Neural progenitor cell (in vitro differentiated cells): ENCODE measurements at regions not wholly inside any gene's neighbourhood (a gene's known extent, or its start where the extent isn't known, plus 50 kb on each side); places are given as distances from the start of the nearest gene placed in this dataset.
"Not testable (repeated sequence)": the region's sequence is repeated elsewhere in the genome, so short reads cannot be mapped to it uniquely, and the experiment has no call there.

Source experiments
- DNase-seq: peaks from one replicate; pipeline ENCODE4 v3.0.0-alpha.2; 2016; ENCODE audit warnings: low spot score
- H2AFZ ChIP-seq: fragments of 200-600 bp; sonication (generic); replicated peaks from 2 replicates; pipeline ENCODE4 v1.6.1; 2016; ENCODE audit warnings: antibody characterized with exemption
- H3F3A ChIP-seq: fragments of 200-600 bp; sonication (generic); 2 replicates; pipeline ENCODE4 v1.6.1; 2016; ENCODE audit warnings: antibody characterized with exemption, low read depth
- H3K27ac ChIP-seq: fragments of 200-600 bp; sonication (generic); 2 replicates; pipeline ENCODE4 v1.5.1; 2016; ENCODE audit warnings: mild to moderate bottlenecking
- H3K27me3 ChIP-seq: fragments of 200-600 bp; sonication (generic); 2 replicates; pipeline ENCODE4 v1.6.1; 2016; ENCODE audit warnings: mild to moderate bottlenecking, moderate library complexity
- H3K36me3 ChIP-seq: fragments of 200-600 bp; sonication (generic); 2 replicates; pipeline ENCODE4 v1.5.1; 2016
- H3K4me1 ChIP-seq: fragments of 200-600 bp; sonication (generic); 2 replicates; pipeline ENCODE4 v1.6.1; 2016; ENCODE audit warnings: mixed run types
- H3K4me2 ChIP-seq: fragments of 200-600 bp; sonication (generic); 2 replicates; pipeline ENCODE4 v1.6.1; 2016
- H3K4me3 ChIP-seq: fragments of 200-600 bp; sonication (generic); 2 replicates; pipeline ENCODE4 v1.5.1; 2016
- H3K79me2 ChIP-seq: fragments of 200-600 bp; sonication (generic); 2 replicates; pipeline ENCODE4 v1.6.1; 2016; ENCODE audit warnings: low read depth
- H3K9ac ChIP-seq: fragments of 200-600 bp; sonication (generic); 2 replicates; pipeline ENCODE4 v1.6.1; 2016
- H3K9me3 ChIP-seq: fragments of 200-600 bp; sonication (generic); 2 replicates; pipeline ENCODE4 v1.5.1; 2016; ENCODE audit warnings: low read depth
- H4K20me1 ChIP-seq: fragments of 200-600 bp; sonication (generic); 2 replicates; pipeline ENCODE4 v1.6.1; 2016; ENCODE audit warnings: low read depth
- H3K27ac Mint-ChIP-seq: 3 replicates; pipeline ENCODE4 v1.8.0; 2021; ENCODE audit warnings: mixed read lengths
- H3K27me3 Mint-ChIP-seq: 2 replicates; pipeline ENCODE4 v1.8.0; 2022; ENCODE audit warnings: low read depth, mild to moderate bottlenecking, inconsistent platforms, moderate library complexity, mixed read lengths; ENCODE audit not compliant: insufficient read depth
- H3K36me3 Mint-ChIP-seq: 3 replicates; pipeline ENCODE4 v1.8.0; 2021; ENCODE audit warnings: mixed read lengths
- H3K4me1 Mint-ChIP-seq: 3 replicates; pipeline ENCODE4 v1.8.0; 2021; ENCODE audit warnings: mixed read lengths
- H3K4me3 Mint-ChIP-seq: 3 replicates; pipeline ENCODE4 v1.8.0; 2021; ENCODE audit warnings: mild to moderate bottlenecking, moderate library complexity, mixed read lengths
- H3K9me3 Mint-ChIP-seq: 3 replicates; pipeline ENCODE4 v1.8.0; 2020; ENCODE audit warnings: mixed read lengths
- CTCF ChIP-seq: fragments of 200-600 bp; sonication (generic); IDR thresholded peaks from 2 replicates; pipeline ENCODE4 v1.5.1; 2017; ENCODE audit warnings: antibody characterized with exemption, mild to moderate bottlenecking
- EZH2 ChIP-seq: fragments of 200-600 bp; sonication (generic); IDR thresholded peaks from 2 replicates; pipeline ENCODE4 v1.6.1; 2017; ENCODE audit warnings: antibody characterized with exemption, mild to moderate bottlenecking, moderate library complexity
- EZH2phosphoT487 ChIP-seq: fragments of 200-600 bp; sonication (generic); IDR thresholded peaks from 2 replicates; pipeline ENCODE4 v1.6.1; 2017; ENCODE audit warnings: antibody characterized with exemption

- TF ChIP-seq EZH2phosphoT487 = no peak
- TF ChIP-seq EZH2 = no peak
- no peak for TF ChIP-seq CTCF
- no peak overlapping the region for H3K27ac Mint-ChIP-seq
- peaks cover 13% of the 10 kb centered on the region for H3K4me1 Mint-ChIP-seq
Observed at GRCh38 chr4:138863160-138863559, 152.4 kb upstream of the NOCT start.

GRCh38 chr4:138861135-138861534 is 154.4 kb upstream of the NOCT start:
- no peaks in the 10 kb centered on the region for H3F3A ChIP-seq
- Mint-ChIP-seq H3K27ac (no peak overlapping the region), H3K27me3 (peaks cover 2% of the 10 kb centered on the region), H3K9me3 (peaks cover 1% of the 10 kb centered on the region), H3K36me3 (no peaks in the 10 kb centered on the region), H3K4me3 (no peak overlapping the region), H3K4me1 (peaks cover 14% of the 10 kb centered on the region)
- H3K9me3 ChIP-seq = no peaks in the 10 kb centered on the region
- no peaks in the 10 kb centered on the region for H3K27me3 ChIP-seq
- no peak for TF ChIP-seq EZH2phosphoT487
- TF ChIP-seq EZH2 = no peak
- no peak for TF ChIP-seq CTCF
- no peaks in the 10 kb centered on the region for H4K20me1 ChIP-seq
- no peak overlapping the region for H3K4me2 ChIP-seq
- H3K27ac ChIP-seq = no peak overlapping the region
- no peak overlapping the region for H2AFZ ChIP-seq
- H3K36me3 ChIP-seq = no peaks in the 10 kb centered on the region
- H3K4me3 ChIP-seq = no peak overlapping the region
- DNase-seq = no peak
- no peaks in the 10 kb centered on the region for H3K79me2 ChIP-seq
- no peak overlapping the region for H3K9ac ChIP-seq
- H3K4me1 ChIP-seq = peaks cover 5% of the 10 kb centered on the region

More at GRCh38 chr4:138863160-138863559, 152.4 kb upstream of the NOCT start:
- H3K27me3 Mint-ChIP-seq = peaks cover 2% of the 10 kb centered on the region
- Histone ChIP-seq H3K4me3 (no peak overlapping the region), H2AFZ (no peak overlapping the region), H3K36me3 (no peaks in the 10 kb centered on the region), H4K20me1 (no peaks in the 10 kb centered on the region), H3K27me3 (no peaks in the 10 kb centered on the region), H3F3A (no peaks in the 10 kb centered on the region), H3K9ac (no peak overlapping the region), H3K9me3 (no peaks in the 10 kb centered on the region), H3K4me1 (peaks cover 5% of the 10 kb centered on the region), H3K4me2 (no peak overlapping the region), H3K79me2 (no peaks in the 10 kb centered on the region), H3K27ac (no peak overlapping the region)
- H3K9me3 Mint-ChIP-seq = no peaks in the 10 kb centered on the region
- no peaks in the 10 kb centered on the region for H3K36me3 Mint-ChIP-seq
- no peak for DNase-seq
- H3K4me3 Mint-ChIP-seq = no peak overlapping the region

- H3K4me2 ChIP-seq, H3F3A ChIP-seq, H3K27ac ChIP-seq, H3K9me3 ChIP-seq, H4K20me1 ChIP-seq, H3K4me3 ChIP-seq, H3K27ac Mint-ChIP-seq, H3K4me1 ChIP-seq, H3K79me2 ChIP-seq, H3K27me3 Mint-ChIP-seq, H3K9me3 Mint-ChIP-seq, H3K36me3 ChIP-seq, DNase-seq, H3K36me3 Mint-ChIP-seq, H3K27me3 ChIP-seq, H3K4me3 Mint-ChIP-seq, H2AFZ ChIP-seq, H3K9ac ChIP-seq: not testable (repeated sequence)
- H3K4me1 Mint-ChIP-seq = peaks cover 20% of the 10 kb centered on the region
Observed at GRCh38 chr4:138860357-138860756, 155.2 kb upstream of the NOCT start.

- no peak overlapping the region for H3K27ac ChIP-seq
- H2AFZ ChIP-seq = no peak overlapping the region
- no peak overlapping the region for H3K4me2 ChIP-seq
- H3K9ac ChIP-seq = no peak overlapping the region
- TF ChIP-seq CTCF (no peak), EZH2 (no peak), EZH2phosphoT487 (no peak)
- no peak for DNase-seq
- H3K36me3 ChIP-seq = no peaks in the 10 kb centered on the region
- H3K9me3 Mint-ChIP-seq = peaks cover 13% of the 10 kb centered on the region
- H3K27ac Mint-ChIP-seq = no peak overlapping the region
- peaks cover 4% of the 10 kb centered on the region for H3K36me3 Mint-ChIP-seq
- no peak overlapping the region for H3K4me3 ChIP-seq
- H3K4me3 Mint-ChIP-seq = no peak overlapping the region
- H3F3A ChIP-seq = no peaks in the 10 kb centered on the region
- peaks cover 2% of the 10 kb centered on the region for H3K27me3 Mint-ChIP-seq
- no peaks in the 10 kb centered on the region for H3K27me3 ChIP-seq
- H4K20me1 ChIP-seq = no peaks in the 10 kb centered on the region
- H3K79me2 ChIP-seq = no peaks in the 10 kb centered on the region
- H3K4me1 Mint-ChIP-seq = peaks cover 15% of the 10 kb centered on the region
- H3K9me3 ChIP-seq = no peaks in the 10 kb centered on the region
- H3K4me1 ChIP-seq = no peaks in the 10 kb centered on the region
Observed at GRCh38 chr4:138859254-138859653, 156.3 kb upstream of the NOCT start.
